GM12873 (cell line): ENCODE measurements at regions not wholly inside any gene's neighbourhood (a gene's known extent, or its start where the extent isn't known, plus 50 kb on each side); places are given as distances from the start of the nearest gene placed in this dataset.

ENCODE experiments used
- CTCF ChIP-seq: IDR thresholded peaks from 2 replicates; pipeline ENCODE4 v1.5.1; 2012; ENCODE audit warnings: low read depth, mild to moderate bottlenecking, moderate library complexity, low read length, control low read depth; ENCODE audit not compliant: insufficient read depth; ENCODE audit errors: missing control alignments

DNA sequence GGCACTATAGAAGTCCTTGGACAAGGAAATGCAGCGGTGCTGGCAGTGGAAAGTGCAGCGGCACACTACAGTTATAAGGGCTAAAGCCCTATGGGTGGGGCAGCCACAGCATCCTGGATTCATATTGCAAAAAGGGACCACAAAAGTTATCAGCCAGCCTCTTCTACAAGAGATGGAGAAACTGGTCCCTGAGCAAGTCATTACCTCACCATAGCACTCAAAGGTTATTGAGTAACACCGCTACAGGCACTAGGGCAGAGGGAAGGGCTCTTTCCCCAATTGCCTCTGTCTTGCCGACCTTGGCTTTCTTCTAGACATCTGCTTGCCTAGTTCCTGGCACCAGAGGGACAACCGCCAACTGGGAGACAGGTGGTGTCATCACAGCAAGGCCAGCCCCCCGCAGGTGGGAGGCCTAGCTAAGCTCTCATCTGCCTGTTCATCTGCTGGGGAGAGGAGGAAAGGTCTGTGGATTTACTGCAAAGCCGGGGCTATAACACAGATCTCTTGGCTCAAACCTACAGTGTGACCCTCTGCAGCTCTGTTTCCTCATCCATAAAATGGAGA, 600.0 kb downstream of the BCOR start:
- no peak for TF ChIP-seq CTCF

DNA sequence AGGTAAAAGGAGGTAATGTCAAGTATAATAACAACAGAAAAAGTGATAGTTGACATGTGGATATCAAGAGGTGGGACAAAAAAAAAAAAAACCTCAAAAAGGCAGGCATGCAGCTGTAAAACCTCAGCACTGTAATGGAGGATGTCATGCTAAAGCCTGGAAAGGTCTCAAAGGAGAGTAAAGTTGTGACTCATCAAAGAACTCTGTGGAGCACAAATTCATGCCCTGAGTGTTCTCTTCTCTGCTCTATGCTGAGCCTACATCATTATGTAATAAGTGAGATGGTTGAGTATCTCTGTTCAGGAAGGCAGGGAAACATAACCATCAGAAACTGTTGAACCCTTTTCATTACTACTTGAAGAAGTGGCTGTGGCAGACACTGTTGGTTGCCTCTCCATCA, 597.8 kb downstream of the BCOR start:
- no peak for TF ChIP-seq CTCF

- no peak for TF ChIP-seq CTCF
Measured at GRCh38 chrX:39501822-39502221, 595.9 kb downstream of the BCOR start.

DNA sequence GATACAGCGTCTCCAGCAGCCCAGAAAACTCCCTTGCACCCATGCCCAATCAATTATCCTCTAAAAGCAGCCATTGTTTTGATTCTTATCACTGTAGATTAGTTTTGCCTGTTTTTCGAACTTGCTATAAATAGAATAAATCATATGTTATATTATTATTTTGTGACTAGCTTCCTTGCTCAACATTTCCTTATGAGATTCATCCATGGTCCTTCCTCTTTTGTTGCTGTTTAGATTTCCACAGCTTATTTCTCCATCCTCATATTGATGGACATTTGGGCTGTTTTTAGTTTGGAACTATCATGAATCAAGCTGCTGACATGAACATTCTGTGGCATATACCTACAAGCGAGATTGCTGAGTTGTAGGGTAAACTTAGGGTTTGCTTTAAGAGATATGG, 595.3 kb downstream of the BCOR start:
- TF ChIP-seq CTCF = no peak

DNA sequence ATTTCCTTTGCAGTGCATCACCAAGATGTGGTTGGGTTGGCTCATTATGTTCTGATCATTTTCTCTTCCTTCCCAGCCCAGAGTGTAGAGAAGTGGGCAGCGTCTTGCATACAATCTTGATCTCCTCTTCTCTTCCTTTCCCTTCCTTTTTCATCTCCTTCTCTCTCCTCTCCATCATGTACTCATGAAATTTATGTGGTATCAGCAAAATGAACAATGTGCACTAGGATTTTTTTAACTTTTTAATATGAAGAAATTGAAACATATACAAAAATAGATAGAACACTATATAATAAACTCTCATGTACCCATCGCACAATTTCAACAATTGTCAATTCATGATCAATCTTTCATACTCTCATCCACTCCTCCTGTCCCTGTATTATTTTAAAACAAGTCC, 593.5 kb downstream of the BCOR start:
- TF ChIP-seq CTCF = no peak

- no peak for TF ChIP-seq CTCF
Measured at GRCh38 chrX:39504850-39505259, 592.9 kb downstream of the BCOR start.

GRCh38 chrX:39506131-39506530, 591.6 kb downstream of the BCOR start:
- TF ChIP-seq CTCF = no peak

DNA sequence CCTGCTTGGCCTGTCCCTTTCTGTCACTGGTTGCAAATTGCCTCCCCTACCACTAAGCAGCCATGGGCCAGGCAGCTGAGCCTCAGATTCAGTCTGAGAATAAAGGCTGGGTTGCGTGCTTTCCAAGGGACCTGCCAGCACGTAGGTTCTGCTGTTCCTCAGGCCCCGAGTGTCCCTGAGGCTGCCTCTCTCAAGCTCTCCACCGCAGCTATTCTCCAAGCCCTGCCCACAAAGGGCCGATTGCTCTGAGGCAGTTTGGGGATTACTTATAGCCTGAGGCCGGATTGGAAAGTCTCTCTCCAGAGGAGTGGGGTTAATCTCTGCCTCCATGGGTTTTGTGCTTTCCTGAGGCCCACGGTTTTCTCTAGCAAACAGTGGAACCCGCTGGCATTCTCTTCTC, 590.7 kb downstream of the BCOR start:
- no peak for TF ChIP-seq CTCF
